SK-N-SH (cell line): ENCODE measurements at regions not wholly inside any gene's neighbourhood (a gene's known extent, or its start where the extent isn't known, plus 50 kb on each side); places are given as distances from the start of the nearest gene placed in this dataset.
"Not testable (repeated sequence)": the region's sequence is repeated elsewhere in the genome, so short reads cannot be mapped to it uniquely, and the experiment has no call there.

Experiments
- TF ChIP-seq, protein P1 (sequence below): IDR thresholded peaks from 2 replicates; pipeline ENCODE4 v1.4.0; 2012; ENCODE audit warnings: low read depth
- TF ChIP-seq, protein P2 (sequence below): fragments of 200-600 bp; sonication (generic); IDR thresholded peaks from 2 replicates; pipeline ENCODE4 v1.6.1; 2017; ENCODE audit warnings: antibody characterized with exemption, mild to moderate bottlenecking, moderate library complexity

DNA sequence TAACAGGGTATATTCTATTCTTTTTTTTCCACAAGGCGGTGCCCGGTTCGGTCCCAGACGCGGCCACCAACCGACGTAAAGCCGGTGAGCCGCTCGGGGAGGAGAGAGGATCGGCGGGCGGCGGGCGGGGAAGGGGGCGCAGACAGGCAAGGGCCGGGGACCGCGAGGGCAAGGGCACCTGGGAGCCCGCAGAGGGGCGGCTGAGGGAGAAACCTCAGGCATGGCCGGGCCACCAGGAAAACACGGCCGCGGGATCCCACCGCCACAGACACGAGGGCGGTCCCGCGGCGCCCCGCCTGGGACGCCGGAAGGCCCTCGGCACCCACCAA is 511.3 kb upstream of the ZNF337 start:
- TF ChIP-seq, protein P1, sequence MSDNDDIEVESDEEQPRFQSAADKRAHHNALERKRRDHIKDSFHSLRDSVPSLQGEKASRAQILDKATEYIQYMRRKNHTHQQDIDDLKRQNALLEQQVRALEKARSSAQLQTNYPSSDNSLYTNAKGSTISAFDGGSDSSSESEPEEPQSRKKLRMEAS: not testable (repeated sequence)
- TF ChIP-seq, protein P2, sequence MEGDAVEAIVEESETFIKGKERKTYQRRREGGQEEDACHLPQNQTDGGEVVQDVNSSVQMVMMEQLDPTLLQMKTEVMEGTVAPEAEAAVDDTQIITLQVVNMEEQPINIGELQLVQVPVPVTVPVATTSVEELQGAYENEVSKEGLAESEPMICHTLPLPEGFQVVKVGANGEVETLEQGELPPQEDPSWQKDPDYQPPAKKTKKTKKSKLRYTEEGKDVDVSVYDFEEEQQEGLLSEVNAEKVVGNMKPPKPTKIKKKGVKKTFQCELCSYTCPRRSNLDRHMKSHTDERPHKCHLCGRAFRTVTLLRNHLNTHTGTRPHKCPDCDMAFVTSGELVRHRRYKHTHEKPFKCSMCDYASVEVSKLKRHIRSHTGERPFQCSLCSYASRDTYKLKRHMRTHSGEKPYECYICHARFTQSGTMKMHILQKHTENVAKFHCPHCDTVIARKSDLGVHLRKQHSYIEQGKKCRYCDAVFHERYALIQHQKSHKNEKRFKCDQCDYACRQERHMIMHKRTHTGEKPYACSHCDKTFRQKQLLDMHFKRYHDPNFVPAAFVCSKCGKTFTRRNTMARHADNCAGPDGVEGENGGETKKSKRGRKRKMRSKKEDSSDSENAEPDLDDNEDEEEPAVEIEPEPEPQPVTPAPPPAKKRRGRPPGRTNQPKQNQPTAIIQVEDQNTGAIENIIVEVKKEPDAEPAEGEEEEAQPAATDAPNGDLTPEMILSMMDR: not testable (repeated sequence)
